SK-N-SH (cell line): ENCODE measurements at regions not wholly inside any gene's neighbourhood (a gene's known extent, or its start where the extent isn't known, plus 50 kb on each side); places are given as distances from the start of the nearest gene placed in this dataset.

Experiments
- CTCF ChIA-PET: fragments of 300-600, 350-600 bp; formaldehyde crosslinking; extraction: SDS; loops from one replicate; lab custom pipeline; 2021; lab: Yijun Ruan, JAX
- POLR2A ChIA-PET: fragments of 350-600 bp; sonication (Branson Sonifier 250); formaldehyde crosslinking; extraction: SDS; loops from one replicate; lab custom pipeline; 2020; ENCODE audit warnings: antibody characterized with exemption, inconsistent platforms; lab: Yijun Ruan, JAX
- DNase-seq: peaks from one replicate; pipeline ENCODE4 v3.0.0; 2012
- H2AFZ ChIP-seq: fragments of 200-600 bp; sonication (generic); 2 replicates; pipeline ENCODE4 v1.8.1; 2016; ENCODE audit warnings: antibody characterized with exemption, mild to moderate bottlenecking, low read depth
- H3F3A ChIP-seq: fragments of 200-600 bp; sonication (generic); replicated peaks from 2 replicates; pipeline ENCODE3; 2016; ENCODE audit warnings: antibody characterized with exemption, mild to moderate bottlenecking; ENCODE audit not compliant: insufficient read depth
- H3K27ac ChIP-seq, 2 experiments: fragments of 200-500 bp in 1 of 2; fragments of 200-600 bp in 1 of 2; sonication (Bioruptor generic) in 1 of 2; sonication (generic), shearing (Covaris generic) in 1 of 2; 2 replicates each; pipeline versions ENCODE4 v1.5.1 to v1.6.1; 2014 to 2016; ENCODE audit warnings: low read depth in 2 of 2, inconsistent platforms in 1 of 2, low read length in 1 of 2, mild to moderate bottlenecking in 1 of 2, mixed read lengths in 1 of 2
- H3K27me3 ChIP-seq: fragments of 200-600 bp; sonication (generic), shearing (Covaris generic); 2 replicates; pipeline ENCODE4 v1.6.1; 2016; ENCODE audit warnings: mixed run types; ENCODE audit not compliant: insufficient read depth
- H3K36me3 ChIP-seq, 2 experiments: fragments of 200-500 bp in 1 of 2; fragments of 200-600 bp in 1 of 2; sonication (Bioruptor generic) in 1 of 2; sonication (generic) in 1 of 2; replicated peaks in 1 of 2; 2 replicates each; pipeline versions ENCODE3 to v1.5.1; 2014 to 2016; ENCODE audit warnings: low read length in 1 of 2, mild to moderate bottlenecking in 1 of 2; ENCODE audit not compliant: insufficient read depth in 2 of 2, control insufficient read depth in 1 of 2
- H3K4me1 ChIP-seq, 2 experiments: fragments of 200-500 bp in 1 of 2; fragments of 200-600 bp in 1 of 2; sonication (Bioruptor generic) in 1 of 2; sonication (generic), shearing (Covaris generic) in 1 of 2; 2 replicates each; pipeline versions ENCODE4 v1.5.1 to v1.6.1; 2014 to 2016; ENCODE audit warnings: low read depth in 1 of 2, low read length in 1 of 2, mixed run types in 1 of 2; ENCODE audit not compliant: insufficient read depth in 2 of 2, control insufficient read depth in 1 of 2
- H3K4me2 ChIP-seq: fragments of 200-600 bp; sonication (generic), shearing (Covaris generic); 2 replicates; pipeline ENCODE4 v1.6.1; 2017; ENCODE audit warnings: mixed run types
- H3K4me3 ChIP-seq, 2 experiments: fragments of 200-500 bp in 1 of 2; fragments of 200-600 bp in 1 of 2; sonication (Bioruptor generic) in 1 of 2; sonication (generic), shearing (Covaris generic) in 1 of 2; 2 replicates each; pipeline versions ENCODE4 v1.5.1 to v1.8.1; 2014 to 2016; ENCODE audit warnings: low read depth in 2 of 2, inconsistent platforms in 1 of 2, low read length in 1 of 2, mild to moderate bottlenecking in 1 of 2, mixed read lengths in 1 of 2, moderate library complexity in 1 of 2
- H3K79me2 ChIP-seq: fragments of 200-600 bp; sonication (generic); 2 replicates; pipeline ENCODE4 v1.8.1; 2017; ENCODE audit warnings: mild to moderate bottlenecking; ENCODE audit not compliant: insufficient read depth
- H3K9ac ChIP-seq: fragments of 200-600 bp; sonication (generic); 2 replicates; pipeline ENCODE4 v1.6.1; 2017; ENCODE audit warnings: mixed run types
- H3K9me2 ChIP-seq: fragments of 200-600 bp; sonication (generic); 2 replicates; pipeline ENCODE4 v1.6.1; 2017; ENCODE audit warnings: mixed run types
- H3K9me3 ChIP-seq: fragments of 200-600 bp; sonication (generic); 2 replicates; pipeline ENCODE4 v1.6.1; 2017; ENCODE audit warnings: mixed run types, mild to moderate bottlenecking, moderate library complexity
- H4K20me1 ChIP-seq: fragments of 200-600 bp; sonication (generic); 2 replicates; pipeline ENCODE4 v1.6.1; 2017; ENCODE audit warnings: mild to moderate bottlenecking, mixed run types; ENCODE audit not compliant: insufficient read depth
- CHD2 ChIP-seq: fragments of 150-350 bp; IDR thresholded peaks from 2 replicates; pipeline ENCODE4 v1.6.1; 2018; ENCODE audit warnings: low read length; ENCODE audit not compliant: partially characterized antibody
- EP300 ChIP-seq, 2 experiments: IDR thresholded peaks; 2 replicates each; pipeline versions ENCODE4 v1.4.0 to v1.6.1; 2012; ENCODE audit warnings: borderline replicate concordance in 1 of 2, low read depth in 1 of 2, low read length in 1 of 2
- FOSL2 ChIP-seq: IDR thresholded peaks from 2 replicates; pipeline ENCODE4 v1.4.0; 2012; ENCODE audit warnings: low read depth, mild to moderate bottlenecking, moderate library complexity, borderline replicate concordance
- FOXJ3 ChIP-seq: sonication (generic); formaldehyde crosslinking; IDR thresholded peaks from 2 replicates; pipeline ENCODE4 v1.5.1; 2020; ENCODE audit warnings: mild to moderate bottlenecking, missing genetic modification reagents
- GABPA ChIP-seq: IDR thresholded peaks from 2 replicates; pipeline ENCODE4 v1.4.0; 2012; ENCODE audit warnings: low read depth, mild to moderate bottlenecking
- JUND ChIP-seq: IDR thresholded peaks from 2 replicates; pipeline ENCODE4 v1.4.0; 2012
- NFIC ChIP-seq: IDR thresholded peaks from 2 replicates; pipeline ENCODE4 v1.4.0; 2012; ENCODE audit warnings: borderline replicate concordance
- NRF1 ChIP-seq: IDR thresholded peaks from 2 replicates; pipeline ENCODE4 v1.6.1; 2012; ENCODE audit warnings: low read depth, mild to moderate bottlenecking, low read length
- POLR2AphosphoS5 ChIP-seq: IDR thresholded peaks from 2 replicates; pipeline ENCODE4 v1.6.1; 2012; ENCODE audit warnings: low read depth, low read length
- RCOR1 ChIP-seq: fragments of 150-350 bp; IDR thresholded peaks from 2 replicates; pipeline ENCODE4 v1.6.1; 2017; ENCODE audit warnings: antibody characterized with exemption, low read length
- RFX5 ChIP-seq: IDR thresholded peaks from 2 replicates; pipeline ENCODE4 v1.6.1; 2012; ENCODE audit warnings: mild to moderate bottlenecking, improper control_type of control experiment, low read length
- RXRA ChIP-seq: IDR thresholded peaks from 2 replicates; pipeline ENCODE4 v1.4.0; 2012; ENCODE audit warnings: low read depth, mild to moderate bottlenecking, borderline replicate concordance
- SIN3A ChIP-seq: IDR thresholded peaks from 2 replicates; pipeline ENCODE4 v1.6.1; 2012; ENCODE audit warnings: low read depth, mild to moderate bottlenecking, low read length, moderate library complexity, borderline replicate concordance
- TCF12 ChIP-seq: IDR thresholded peaks from 2 replicates; pipeline ENCODE4 v1.4.0; 2012
- TEAD4 ChIP-seq: IDR thresholded peaks from 2 replicates; pipeline ENCODE4 v1.4.0; 2012; ENCODE audit warnings: mild to moderate bottlenecking, borderline replicate concordance; ENCODE audit not compliant: insufficient read depth
- WGBS: methylation state at CpG from one replicate; pipeline ENCODE4 v1.1.6; 2017; ENCODE audit warnings: low lambda C conversion rate; 5-methylcytosine and 5-hydroxymethylcytosine counted together
- TF ChIP-seq, protein P1 (sequence below): fragments of 200-600 bp; sonication (generic); IDR thresholded peaks from 2 replicates; pipeline ENCODE4 v1.6.1; 2017; ENCODE audit warnings: antibody characterized with exemption, mild to moderate bottlenecking, moderate library complexity
- TF ChIP-seq, protein P2 (sequence below): IDR thresholded peaks from 2 replicates; pipeline ENCODE4 v1.4.0; 2012; ENCODE audit warnings: low read depth, borderline replicate concordance
- TF ChIP-seq, protein P3 (sequence below): IDR thresholded peaks from 2 replicates; pipeline ENCODE4 v1.4.0; 2012; ENCODE audit warnings: low read depth
- TF ChIP-seq, protein P4 (sequence below): IDR thresholded peaks from 2 replicates; pipeline ENCODE4 v1.6.1; 2012; ENCODE audit warnings: mild to moderate bottlenecking, low read depth, low read length, moderate library complexity

DNA sequence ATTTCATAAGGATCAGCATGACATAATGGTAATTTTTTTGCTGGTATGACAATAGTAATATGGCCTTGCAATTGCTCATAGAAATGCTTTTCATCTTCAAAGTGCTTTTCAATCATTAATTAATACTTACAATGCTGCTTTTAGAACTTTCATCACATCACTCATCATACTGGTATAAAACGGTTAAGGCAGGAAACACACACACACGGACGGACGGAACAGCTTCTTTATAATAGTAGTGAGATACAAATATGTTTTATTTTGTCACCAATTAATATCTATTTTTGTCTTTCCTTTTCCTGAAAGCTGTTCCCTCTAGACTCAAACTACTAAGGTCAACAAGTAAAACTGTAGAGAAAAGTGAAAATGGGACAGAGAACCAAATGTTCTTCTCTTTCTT lies 353.9 kb upstream of the PKN2 start:
- H3K27ac ChIP-seq, result no peak overlapping the region
- peaks cover 0 to 12% of the 10 kb centered on the region in 2 experiments; a peak in 2 of 4 replicates for H3K4me1 ChIP-seq
- H3K9me2 ChIP-seq, result no peaks in the 10 kb centered on the region
- H3K4me3 ChIP-seq, result no peak overlapping the region
- no peak overlapping the region for H2AFZ ChIP-seq
- no peak overlapping the region for H3K9ac ChIP-seq
- no peaks in the 10 kb centered on the region for H3K9me3 ChIP-seq
- H4K20me1 ChIP-seq, result no peaks in the 10 kb centered on the region
- no peak overlapping the region for H3K4me2 ChIP-seq
- CTCF ChIA-PET, result no interaction called here
- no peaks in the 10 kb centered on the region for H3K36me3 ChIP-seq
- no peaks in the 10 kb centered on the region for H3K79me2 ChIP-seq
- peaks cover 17% of the 10 kb centered on the region for H3F3A ChIP-seq
- 86% methylated on average over 4 of the region's 4 CpGs for WGBS
- TF ChIP-seq TCF12 (no peak), CHD2 (no peak), FOSL2 (no peak), NFIC (no peak), RCOR1 (no peak), POLR2AphosphoS5 (no peak), SIN3A (no peak), JUND (no peak), NRF1 (no peak), GABPA (no peak), TEAD4 (no peak), RXRA (no peak), EP300 (IDR thresholded peaks at IDR 0.05; ENCODE audit: borderline replicate concordance in 1 of 2, low read depth in 1 of 2, low read length in 1 of 2) (no peak), FOXJ3 (CRISPR knock-in tag) (no peak), RFX5 (no peak)
- TF ChIP-seq, protein P1, sequence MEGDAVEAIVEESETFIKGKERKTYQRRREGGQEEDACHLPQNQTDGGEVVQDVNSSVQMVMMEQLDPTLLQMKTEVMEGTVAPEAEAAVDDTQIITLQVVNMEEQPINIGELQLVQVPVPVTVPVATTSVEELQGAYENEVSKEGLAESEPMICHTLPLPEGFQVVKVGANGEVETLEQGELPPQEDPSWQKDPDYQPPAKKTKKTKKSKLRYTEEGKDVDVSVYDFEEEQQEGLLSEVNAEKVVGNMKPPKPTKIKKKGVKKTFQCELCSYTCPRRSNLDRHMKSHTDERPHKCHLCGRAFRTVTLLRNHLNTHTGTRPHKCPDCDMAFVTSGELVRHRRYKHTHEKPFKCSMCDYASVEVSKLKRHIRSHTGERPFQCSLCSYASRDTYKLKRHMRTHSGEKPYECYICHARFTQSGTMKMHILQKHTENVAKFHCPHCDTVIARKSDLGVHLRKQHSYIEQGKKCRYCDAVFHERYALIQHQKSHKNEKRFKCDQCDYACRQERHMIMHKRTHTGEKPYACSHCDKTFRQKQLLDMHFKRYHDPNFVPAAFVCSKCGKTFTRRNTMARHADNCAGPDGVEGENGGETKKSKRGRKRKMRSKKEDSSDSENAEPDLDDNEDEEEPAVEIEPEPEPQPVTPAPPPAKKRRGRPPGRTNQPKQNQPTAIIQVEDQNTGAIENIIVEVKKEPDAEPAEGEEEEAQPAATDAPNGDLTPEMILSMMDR, result no peak
- TF ChIP-seq, protein P2, sequence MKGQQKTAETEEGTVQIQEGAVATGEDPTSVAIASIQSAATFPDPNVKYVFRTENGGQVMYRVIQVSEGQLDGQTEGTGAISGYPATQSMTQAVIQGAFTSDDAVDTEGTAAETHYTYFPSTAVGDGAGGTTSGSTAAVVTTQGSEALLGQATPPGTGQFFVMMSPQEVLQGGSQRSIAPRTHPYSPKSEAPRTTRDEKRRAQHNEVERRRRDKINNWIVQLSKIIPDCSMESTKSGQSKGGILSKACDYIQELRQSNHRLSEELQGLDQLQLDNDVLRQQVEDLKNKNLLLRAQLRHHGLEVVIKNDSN, result no peak
- TF ChIP-seq, protein P3, sequence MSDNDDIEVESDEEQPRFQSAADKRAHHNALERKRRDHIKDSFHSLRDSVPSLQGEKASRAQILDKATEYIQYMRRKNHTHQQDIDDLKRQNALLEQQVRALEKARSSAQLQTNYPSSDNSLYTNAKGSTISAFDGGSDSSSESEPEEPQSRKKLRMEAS, result no peak
- TF ChIP-seq, protein P4, sequence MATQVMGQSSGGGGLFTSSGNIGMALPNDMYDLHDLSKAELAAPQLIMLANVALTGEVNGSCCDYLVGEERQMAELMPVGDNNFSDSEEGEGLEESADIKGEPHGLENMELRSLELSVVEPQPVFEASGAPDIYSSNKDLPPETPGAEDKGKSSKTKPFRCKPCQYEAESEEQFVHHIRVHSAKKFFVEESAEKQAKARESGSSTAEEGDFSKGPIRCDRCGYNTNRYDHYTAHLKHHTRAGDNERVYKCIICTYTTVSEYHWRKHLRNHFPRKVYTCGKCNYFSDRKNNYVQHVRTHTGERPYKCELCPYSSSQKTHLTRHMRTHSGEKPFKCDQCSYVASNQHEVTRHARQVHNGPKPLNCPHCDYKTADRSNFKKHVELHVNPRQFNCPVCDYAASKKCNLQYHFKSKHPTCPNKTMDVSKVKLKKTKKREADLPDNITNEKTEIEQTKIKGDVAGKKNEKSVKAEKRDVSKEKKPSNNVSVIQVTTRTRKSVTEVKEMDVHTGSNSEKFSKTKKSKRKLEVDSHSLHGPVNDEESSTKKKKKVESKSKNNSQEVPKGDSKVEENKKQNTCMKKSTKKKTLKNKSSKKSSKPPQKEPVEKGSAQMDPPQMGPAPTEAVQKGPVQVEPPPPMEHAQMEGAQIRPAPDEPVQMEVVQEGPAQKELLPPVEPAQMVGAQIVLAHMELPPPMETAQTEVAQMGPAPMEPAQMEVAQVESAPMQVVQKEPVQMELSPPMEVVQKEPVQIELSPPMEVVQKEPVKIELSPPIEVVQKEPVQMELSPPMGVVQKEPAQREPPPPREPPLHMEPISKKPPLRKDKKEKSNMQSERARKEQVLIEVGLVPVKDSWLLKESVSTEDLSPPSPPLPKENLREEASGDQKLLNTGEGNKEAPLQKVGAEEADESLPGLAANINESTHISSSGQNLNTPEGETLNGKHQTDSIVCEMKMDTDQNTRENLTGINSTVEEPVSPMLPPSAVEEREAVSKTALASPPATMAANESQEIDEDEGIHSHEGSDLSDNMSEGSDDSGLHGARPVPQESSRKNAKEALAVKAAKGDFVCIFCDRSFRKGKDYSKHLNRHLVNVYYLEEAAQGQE, result no peak
- TF ChIP-seq, all 33 proteins: peak for 0
- H3K27me3 ChIP-seq, result no peaks in the 10 kb centered on the region
- POLR2A ChIA-PET, result no interaction called here
- no peak for DNase-seq
